Ishikawa (cell line): ENCODE measurements at regions not wholly inside any gene's neighbourhood (a gene's known extent, or its start where the extent isn't known, plus 50 kb on each side); places are given as distances from the start of the nearest gene placed in this dataset.

ENCODE experiments used
- CEBPB ChIP-seq: IDR thresholded peaks from 2 replicates; pipeline ENCODE4 v1.6.1; 2012
- CREB1 ChIP-seq: IDR thresholded peaks from 2 replicates; pipeline ENCODE4 v1.6.1; 2012; ENCODE audit warnings: low read depth
- EGR1 ChIP-seq: IDR thresholded peaks from 2 replicates; pipeline ENCODE4 v1.6.1; 2012
- EP300 ChIP-seq: IDR thresholded peaks from 2 replicates; pipeline ENCODE4 v1.6.1; 2012; ENCODE audit warnings: borderline replicate concordance
- FOXM1 ChIP-seq: IDR thresholded peaks from 2 replicates; pipeline ENCODE4 v1.6.1; 2012; ENCODE audit warnings: low read depth, borderline replicate concordance
- MAX ChIP-seq: IDR thresholded peaks from 2 replicates; pipeline ENCODE4 v1.6.1; 2012
- NFIC ChIP-seq: IDR thresholded peaks from 2 replicates; pipeline ENCODE4 v1.6.1; 2012
- RAD21 ChIP-seq: IDR thresholded peaks from 2 replicates; pipeline ENCODE4 v1.6.1; 2012; ENCODE audit warnings: low read depth
- REST ChIP-seq: IDR thresholded peaks from 2 replicates; pipeline ENCODE4 v1.6.1; 2012; ENCODE audit warnings: low read depth, mild to moderate bottlenecking
- TAF1 ChIP-seq: IDR thresholded peaks from 2 replicates; pipeline ENCODE4 v1.6.1; 2012; ENCODE audit warnings: low read depth, mild to moderate bottlenecking
- TCF12 ChIP-seq: IDR thresholded peaks from 2 replicates; pipeline ENCODE4 v1.6.1; 2012; ENCODE audit warnings: low read depth
- TEAD4 ChIP-seq: IDR thresholded peaks from 2 replicates; pipeline ENCODE4 v1.6.1; 2012
- USF1 ChIP-seq: IDR thresholded peaks from 2 replicates; pipeline ENCODE4 v1.6.1; 2012
- YY1 ChIP-seq: IDR thresholded peaks from 2 replicates; pipeline ENCODE4 v1.6.1; 2012; ENCODE audit warnings: low read depth
- ZBTB7A ChIP-seq: IDR thresholded peaks from 2 replicates; pipeline ENCODE4 v1.6.1; 2012; ENCODE audit warnings: low read depth

GRCh38 chr13:58478858-58479257 lies 847.3 kb downstream of the PCDH17 start:
- no peak for TF ChIP-seq EP300
- no peak for TF ChIP-seq NFIC
- no peak for TF ChIP-seq REST
- TF ChIP-seq RAD21, result no peak
- no peak for TF ChIP-seq TCF12
- no peak for TF ChIP-seq TAF1
- TF ChIP-seq USF1, result no peak
- TF ChIP-seq CREB1, result no peak
- no peak for TF ChIP-seq EGR1
- no peak for TF ChIP-seq FOXM1
- TF ChIP-seq YY1, result no peak
- TF ChIP-seq CEBPB, result no peak
- no peak for TF ChIP-seq MAX
- no peak for TF ChIP-seq ZBTB7A
- TF ChIP-seq TEAD4, result no peak

- TF ChIP-seq EGR1, result no peak
- no peak for TF ChIP-seq FOXM1
- TF ChIP-seq CEBPB, result no peak
- TF ChIP-seq NFIC, result no peak
- TF ChIP-seq TCF12, result no peak
- no peak for TF ChIP-seq REST
- TF ChIP-seq YY1, result no peak
- TF ChIP-seq TEAD4, result no peak
- no peak for TF ChIP-seq RAD21
- no peak for TF ChIP-seq ZBTB7A
- no peak for TF ChIP-seq USF1
- TF ChIP-seq MAX, result no peak
- no peak for TF ChIP-seq CREB1
These were observed 848.5 kb downstream of the PCDH17 start for GRCh38 chr13:58480061-58480460.

GRCh38 chr13:58488251-58488650 lies 856.7 kb downstream of the PCDH17 start:
- TF ChIP-seq MAX (no peak), CREB1 (no peak), RAD21 (no peak), CEBPB (no peak), EP300 (no peak), EGR1 (no peak), ZBTB7A (no peak), YY1 (no peak), TAF1 (no peak), TEAD4 (no peak), USF1 (no peak), TCF12 (no peak)

GRCh38 chr13:58495668-58496067 lies 864.1 kb downstream of the PCDH17 start:
- TF ChIP-seq EGR1, result no peak
- TF ChIP-seq REST, result no peak

GRCh38 chr13:58500938-58501337 lies 869.4 kb downstream of the PCDH17 start:
- TF ChIP-seq TEAD4 (no peak), YY1 (no peak), CREB1 (no peak), EGR1 (no peak), TCF12 (no peak)
